Panc1 (cell line): ENCODE measurements at regions not wholly inside any gene's neighbourhood (a gene's known extent, or its start where the extent isn't known, plus 50 kb on each side); places are given as distances from the start of the nearest gene placed in this dataset.

Experiments used
- ATAC-seq: fragments of 200-7000 bp; cut with Tn5 transposase; 2 replicates; pipeline ENCODE4 v1.9.1; 2020; ENCODE audit warnings: mild to moderate bottlenecking, moderate library complexity
- BruUV-seq: library from RNA; stranded (reverse); fragments of 400-500 nt; replicated peaks from 2 replicates; lab custom pipeline; 2021; lab: Mats Ljungman, UMichigan
- CTCF ChIA-PET: fragments of 300-600 bp; sonication (Branson Sonifier 250); formaldehyde crosslinking; loops from one replicate; lab custom pipeline; 2022; ENCODE audit warnings: antibody characterized with exemption; lab: Charles Lee
- POLR2A ChIA-PET: fragments of 300-600 bp; sonication (Branson Sonifier 250); formaldehyde crosslinking; loops from one replicate; lab custom pipeline; 2022; ENCODE audit warnings: antibody characterized with exemption; lab: Charles Lee
- DNase-seq: peaks from one replicate; pipeline ENCODE4 v3.0.0-alpha.2; 2010; ENCODE audit warnings: low read depth, low spot score
- H3K27ac ChIP-seq: 2 replicates; pipeline ENCODE4 v1.5.1; 2011; ENCODE audit warnings: mild to moderate bottlenecking, low read length, inconsistent platforms
- H3K27me3 ChIP-seq: fragments of 200-500 bp; sonication (Bioruptor generic); 2 replicates; pipeline ENCODE4 v1.6.0; 2014; ENCODE audit warnings: low read length, inconsistent platforms; ENCODE audit not compliant: control insufficient read depth, insufficient read depth
- H3K36me3 ChIP-seq: fragments of 200-500 bp; sonication (Bioruptor generic); 2 replicates; pipeline ENCODE4 v1.5.1; 2014; ENCODE audit warnings: inconsistent platforms, mild to moderate bottlenecking, low read length, moderate library complexity; ENCODE audit not compliant: control insufficient read depth, insufficient read depth
- H3K4me1 ChIP-seq: 2 replicates; pipeline ENCODE4 v1.5.1; 2011; ENCODE audit warnings: inconsistent platforms, mild to moderate bottlenecking, low read length, moderate library complexity; ENCODE audit not compliant: control insufficient read depth, insufficient read depth
- H3K4me3 ChIP-seq, 2 experiments: 2 replicates each; pipeline ENCODE4 v1.5.1; 2011 to 2012; ENCODE audit warnings: low read depth in 2 of 2, low read length in 2 of 2, mild to moderate bottlenecking in 2 of 2, inconsistent platforms in 1 of 2, moderate library complexity in 1 of 2
- H3K9me3 ChIP-seq: fragments of 200-500 bp; sonication (Bioruptor generic); 2 replicates; pipeline ENCODE4 v1.5.1; 2014; ENCODE audit warnings: low read depth, mild to moderate bottlenecking, inconsistent platforms, low read length, moderate library complexity; ENCODE audit not compliant: control insufficient read depth, insufficient read depth
- CTCF ChIP-seq: fragments of 450-650 bp; IDR thresholded peaks from 2 replicates; pipeline ENCODE4 v1.5.1; 2017; ENCODE audit warnings: mild to moderate bottlenecking
- POLR2AphosphoS5 ChIP-seq: IDR thresholded peaks from 2 replicates; pipeline ENCODE4 v1.6.1; 2012; ENCODE audit warnings: mild to moderate bottlenecking, low read depth, low read length, moderate library complexity
- REST ChIP-seq, 2 experiments: IDR thresholded peaks; 2 replicates each; pipeline ENCODE4 v1.6.1; 2011 to 2012; ENCODE audit warnings: low read depth in 2 of 2, control low read depth in 1 of 2, low read length in 1 of 2, mild to moderate bottlenecking in 1 of 2, moderate library complexity in 1 of 2; ENCODE audit not compliant: insufficient read depth in 1 of 2
- SIN3A ChIP-seq: IDR thresholded peaks from 2 replicates; pipeline ENCODE4 v1.6.1; 2012; ENCODE audit warnings: low read depth, mild to moderate bottlenecking, low read length, moderate library complexity, borderline replicate concordance; ENCODE audit not compliant: insufficient read depth
- TCF7L2 ChIP-seq: IDR thresholded peaks from 2 replicates; pipeline ENCODE4 v1.6.1; 2011; ENCODE audit warnings: mild to moderate bottlenecking, low read depth, low read length, inconsistent platforms
- in situ Hi-C: cut with HindIII; loops from 2 replicates; pipeline ENCODE4 v1.10.0; 2016; ENCODE audit warnings: low sequenced_read_pairs, low pct_unique_long_range_greater_than_20kb
- intact Hi-C: fragments of 100-400 bp; cut with micrococcal nuclease; formaldehyde crosslinking; loops from one replicate; pipeline ENCODE4 v1.10.0; 2022; ENCODE audit not compliant: unreplicated experiment

GRCh38 chr10:9869205-9869604 lies 1148.5 kb upstream of the CELF2 start:
- no TSS peak for BruUV-seq
- intact Hi-C loops (no loop called here), in situ Hi-C loops (no loop called here)
- no peaks in the 10 kb centered on the region for H3K4me1 ChIP-seq
- CTCF ChIA-PET, result no interaction called here
- no peaks in the 10 kb centered on the region; the same call in 1 of the 2 replicates for H3K9me3 ChIP-seq
- H3K27me3 ChIP-seq, result no peaks in the 10 kb centered on the region
- no peak overlapping the region for H3K27ac ChIP-seq
- no peak overlapping the region for H3K4me3 ChIP-seq
- no peak for ATAC-seq
- POLR2A ChIA-PET, result no interaction called here
- DNase-seq, result no peak
- no peaks in the 10 kb centered on the region for H3K36me3 ChIP-seq
- no peak for TF ChIP-seq CTCF
- no peak for TF ChIP-seq SIN3A
- no peak for TF ChIP-seq TCF7L2
- TF ChIP-seq REST (IDR thresholded peaks at IDR 0.05; ENCODE audit: insufficient read depth in 1 of 2, low read depth in 2 of 2, low read length in 1 of 2), result no peak
- no peak for TF ChIP-seq POLR2AphosphoS5

- POLR2A ChIA-PET, result no interaction called here
- BruUV-seq, result no TSS peak
- no peak overlapping the region for H3K27ac ChIP-seq
- H3K9me3 ChIP-seq, result no peaks in the 10 kb centered on the region; the same call in 1 of the 2 replicates
- TF ChIP-seq REST (IDR thresholded peaks at IDR 0.05; ENCODE audit: insufficient read depth in 1 of 2, low read depth in 2 of 2, low read length in 1 of 2) (no peak), SIN3A (no peak), POLR2AphosphoS5 (no peak), CTCF (no peak), TCF7L2 (no peak)
- CTCF ChIA-PET, result no interaction called here
- no peak for DNase-seq
- no peaks in the 10 kb centered on the region for H3K27me3 ChIP-seq
- no peaks in the 10 kb centered on the region for H3K4me1 ChIP-seq
- in situ Hi-C loops, result no loop called here
- H3K36me3 ChIP-seq, result no peaks in the 10 kb centered on the region
- H3K4me3 ChIP-seq, result no peak overlapping the region
- intact Hi-C loops, result no loop called here
- no peak for ATAC-seq
Observed at GRCh38 chr10:9869606-9870176, 1148.0 kb upstream of the CELF2 start.
